ENCODE measurements at regions not wholly inside any gene's neighbourhood (a gene's known extent, or its start where the extent isn't known, plus 50 kb on each side); places are given as distances from the start of the nearest gene placed in this dataset.

DNA sequence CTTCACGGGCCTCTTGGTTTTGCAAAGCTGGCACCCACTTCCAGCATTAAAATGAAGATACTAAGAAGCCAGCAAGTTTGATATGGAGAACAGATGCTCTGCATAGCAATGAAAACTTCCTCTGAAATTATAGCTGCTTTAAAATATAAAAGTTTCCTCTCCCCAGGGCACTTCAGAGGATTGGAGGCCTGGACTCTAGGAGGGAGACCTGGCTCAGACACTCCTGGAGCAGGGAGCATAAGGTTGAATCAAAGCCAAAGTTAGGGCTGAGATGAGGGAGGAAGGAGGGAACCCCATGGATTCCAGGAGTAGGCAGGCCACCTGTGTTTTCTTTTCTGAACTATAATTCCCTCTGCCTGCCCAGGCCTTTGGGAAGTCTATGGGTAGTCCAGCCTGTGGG is 176.0 kb upstream of the RPL38 start:
- no peak for DNase-seq (ENCODE audit: low read depth)
- no peak overlapping the region for H3K4me3 ChIP-seq (ENCODE audit: low read depth, low read length)
- TF ChIP-seq, protein P1, sequence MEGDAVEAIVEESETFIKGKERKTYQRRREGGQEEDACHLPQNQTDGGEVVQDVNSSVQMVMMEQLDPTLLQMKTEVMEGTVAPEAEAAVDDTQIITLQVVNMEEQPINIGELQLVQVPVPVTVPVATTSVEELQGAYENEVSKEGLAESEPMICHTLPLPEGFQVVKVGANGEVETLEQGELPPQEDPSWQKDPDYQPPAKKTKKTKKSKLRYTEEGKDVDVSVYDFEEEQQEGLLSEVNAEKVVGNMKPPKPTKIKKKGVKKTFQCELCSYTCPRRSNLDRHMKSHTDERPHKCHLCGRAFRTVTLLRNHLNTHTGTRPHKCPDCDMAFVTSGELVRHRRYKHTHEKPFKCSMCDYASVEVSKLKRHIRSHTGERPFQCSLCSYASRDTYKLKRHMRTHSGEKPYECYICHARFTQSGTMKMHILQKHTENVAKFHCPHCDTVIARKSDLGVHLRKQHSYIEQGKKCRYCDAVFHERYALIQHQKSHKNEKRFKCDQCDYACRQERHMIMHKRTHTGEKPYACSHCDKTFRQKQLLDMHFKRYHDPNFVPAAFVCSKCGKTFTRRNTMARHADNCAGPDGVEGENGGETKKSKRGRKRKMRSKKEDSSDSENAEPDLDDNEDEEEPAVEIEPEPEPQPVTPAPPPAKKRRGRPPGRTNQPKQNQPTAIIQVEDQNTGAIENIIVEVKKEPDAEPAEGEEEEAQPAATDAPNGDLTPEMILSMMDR (IDR thresholded peaks at IDR 0.05; ENCODE audit: insufficient read depth, low read depth, low read length) = no peak

- DNase-seq (ENCODE audit: low read depth) = no peak
- no peak overlapping the region for H3K4me3 ChIP-seq (ENCODE audit: low read depth, low read length)
- TF ChIP-seq, protein P1 (IDR thresholded peaks at IDR 0.05; ENCODE audit: insufficient read depth, low read depth, low read length) = no peak
Measured at GRCh38 chr17:74028354-74029116, 174.9 kb upstream of the RPL38 start.

- TF ChIP-seq, protein P1 (IDR thresholded peaks at IDR 0.05; ENCODE audit: insufficient read depth, low read depth, low read length) = no peak
- no peak for DNase-seq (ENCODE audit: low read depth)
- H3K4me3 ChIP-seq (ENCODE audit: low read depth, low read length) = no peak overlapping the region
Measured at GRCh38 chr17:74031316-74032090, 172.0 kb upstream of the RPL38 start.

GRCh38 chr17:74032222-74032621 is 171.3 kb upstream of the RPL38 start:
- no peak for DNase-seq (ENCODE audit: low read depth)
- TF ChIP-seq, protein P1 (IDR thresholded peaks at IDR 0.05; ENCODE audit: insufficient read depth, low read depth, low read length) = no peak
- no peak overlapping the region for H3K4me3 ChIP-seq (ENCODE audit: low read depth, low read length)

DNA sequence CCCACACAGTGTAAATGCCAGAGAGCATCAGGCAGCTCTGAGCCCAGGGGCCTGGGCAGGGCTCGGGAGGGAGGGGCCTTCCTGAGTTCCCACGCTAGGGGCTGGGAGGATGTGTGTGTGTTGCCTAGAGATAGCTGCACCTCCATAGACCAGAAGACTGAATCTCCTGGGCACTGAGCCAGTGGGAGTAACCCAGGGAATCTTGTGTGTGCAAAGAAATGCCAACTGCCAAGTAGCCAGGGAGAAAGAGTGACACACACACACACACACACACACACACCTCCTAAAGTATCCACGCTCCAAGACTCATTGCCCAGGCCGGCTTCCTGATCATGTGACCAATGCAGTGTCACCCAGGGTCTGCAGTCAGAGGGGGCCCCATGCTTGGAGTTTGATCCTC is 166.2 kb upstream of the RPL38 start:
- no peak for DNase-seq (ENCODE audit: low read depth)
- no peak overlapping the region for H3K4me3 ChIP-seq (ENCODE audit: low read depth, low read length)
- TF ChIP-seq, protein P1 (IDR thresholded peaks at IDR 0.05; ENCODE audit: insufficient read depth, low read depth, low read length) = no peak

- no peak overlapping the region for H3K4me3 ChIP-seq (ENCODE audit: low read depth, low read length)
- TF ChIP-seq, protein P1 (IDR thresholded peaks at IDR 0.05; ENCODE audit: insufficient read depth, low read depth, low read length) = no peak
- DNase-seq (ENCODE audit: low read depth) = no peak
Measured at GRCh38 chr17:74040291-74040690, 163.2 kb upstream of the RPL38 start.
